Activated naive CD4-positive, alpha-beta T cell treated with anti-CD3 and anti-CD28 coated beads for 36 hours (primary cell): ENCODE measurements at regions not wholly inside any gene's neighbourhood (a gene's known extent, or its start where the extent isn't known, plus 50 kb on each side); places are given as distances from the start of the nearest gene placed in this dataset.
"Not testable (repeated sequence)": the region's sequence is repeated elsewhere in the genome, so short reads cannot be mapped to it uniquely, and the experiment has no call there.

Source experiments
- CTCF ChIA-PET: fragments of 350-600 bp; sonication (Branson Sonifier 250); formaldehyde crosslinking; loops from one replicate; lab custom pipeline; 2021; ENCODE audit warnings: antibody characterized with exemption; lab: Charles Lee
- DNase-seq: peaks from one replicate; pipeline ENCODE4 v3.0.0-alpha.2; 2020
- H3K27ac Mint-ChIP-seq: one replicate; pipeline ENCODE4 v1.8.0; 2021; ENCODE audit warnings: mild to moderate bottlenecking, mixed read lengths
- H3K27me3 Mint-ChIP-seq: one replicate; pipeline ENCODE4 v1.8.0; 2021; ENCODE audit warnings: low read depth, mixed read lengths
- H3K36me3 Mint-ChIP-seq: one replicate; pipeline ENCODE4 v1.8.0; 2021; ENCODE audit warnings: low read depth, mixed read lengths
- H3K4me1 Mint-ChIP-seq: one replicate; pipeline ENCODE4 v1.8.0; 2021; ENCODE audit warnings: low read depth, mixed read lengths
- H3K4me3 Mint-ChIP-seq: one replicate; pipeline ENCODE4 v1.8.0; 2021; ENCODE audit warnings: mild to moderate bottlenecking, moderate library complexity, mixed read lengths
- H3K9me3 Mint-ChIP-seq: one replicate; pipeline ENCODE4 v1.8.0; 2021; ENCODE audit warnings: mixed read lengths
- intact Hi-C: fragments of 100-400 bp; cut with micrococcal nuclease; formaldehyde crosslinking; loops from one replicate; pipeline ENCODE4 v1.15.1; 2023

GRCh38 chr9:115671963-115672305, 481.7 kb upstream of the PAPPA start:
- DNase-seq, result no peak
- intact Hi-C loops, result no loop called here
- Mint-ChIP-seq H3K4me1 (no peaks in the 10 kb centered on the region), H3K36me3 (no peaks in the 10 kb centered on the region), H3K9me3 (peaks cover 6% of the 10 kb centered on the region), H3K27me3 (peaks cover 3% of the 10 kb centered on the region), H3K27ac (no peak overlapping the region), H3K4me3 (no peak overlapping the region)
- CTCF ChIA-PET, result no interaction called here

GRCh38 chr9:115672477-115673316, 480.9 kb upstream of the PAPPA start:
- H3K27me3 Mint-ChIP-seq, result peaks cover 3% of the 10 kb centered on the region
- CTCF ChIA-PET, result interaction anchor here (0.6 kb wide), 1 partner anchor 60 kb away, joined by 3 read pairs; no protein-coding TSS in a partner anchor
- intact Hi-C loops, result no loop called here
- H3K4me3 Mint-ChIP-seq, result no peak overlapping the region
- no peaks in the 10 kb centered on the region for H3K4me1 Mint-ChIP-seq
- no peak overlapping the region for H3K27ac Mint-ChIP-seq
- peaks cover 10% of the 10 kb centered on the region for H3K9me3 Mint-ChIP-seq
- no peak for DNase-seq
- no peaks in the 10 kb centered on the region for H3K36me3 Mint-ChIP-seq

GRCh38 chr9:115673599-115673998, 480.0 kb upstream of the PAPPA start:
- CTCF ChIA-PET, result no interaction called here
- H3K36me3 Mint-ChIP-seq, result no peaks in the 10 kb centered on the region
- no peak overlapping the region for H3K27ac Mint-ChIP-seq
- intact Hi-C loops, result no loop called here
- peaks cover 10% of the 10 kb centered on the region for H3K9me3 Mint-ChIP-seq
- no peak for DNase-seq
- no peaks in the 10 kb centered on the region for H3K4me1 Mint-ChIP-seq
- H3K27me3 Mint-ChIP-seq, result peaks cover 3% of the 10 kb centered on the region
- no peak overlapping the region for H3K4me3 Mint-ChIP-seq

- Mint-ChIP-seq H3K4me3 (no peak overlapping the region), H3K4me1 (no peaks in the 10 kb centered on the region), H3K27me3 (peaks cover 3% of the 10 kb centered on the region), H3K36me3 (no peaks in the 10 kb centered on the region), H3K27ac (no peak overlapping the region), H3K9me3 (peaks cover 10% of the 10 kb centered on the region)
- intact Hi-C loops, result no loop called here
- CTCF ChIA-PET, result no interaction called here
- no peak for DNase-seq
Observed at GRCh38 chr9:115674091-115674490, 479.5 kb upstream of the PAPPA start.

GRCh38 chr9:115675834-115676233, 477.8 kb upstream of the PAPPA start:
- Mint-ChIP-seq H3K9me3 (peaks cover 8% of the 10 kb centered on the region), H3K4me3 (no peak overlapping the region), H3K27ac (no peak overlapping the region), H3K36me3 (no peaks in the 10 kb centered on the region), H3K27me3 (no peaks in the 10 kb centered on the region), H3K4me1 (no peaks in the 10 kb centered on the region)
- intact Hi-C loops, result no loop called here
- no peak for DNase-seq
- CTCF ChIA-PET, result no interaction called here

- no peak for DNase-seq
- H3K36me3 Mint-ChIP-seq, result no peaks in the 10 kb centered on the region
- H3K27me3 Mint-ChIP-seq, result no peaks in the 10 kb centered on the region
- no peak overlapping the region for H3K4me3 Mint-ChIP-seq
- intact Hi-C loops, result no loop called here
- H3K27ac Mint-ChIP-seq, result no peak overlapping the region
- H3K9me3 Mint-ChIP-seq, result peaks cover 10% of the 10 kb centered on the region
- CTCF ChIA-PET, result no interaction called here
- H3K4me1 Mint-ChIP-seq, result no peaks in the 10 kb centered on the region
Observed at GRCh38 chr9:115680231-115680630, 473.4 kb upstream of the PAPPA start.

- H3K27ac Mint-ChIP-seq, result no peak overlapping the region
- no peak for DNase-seq
- peaks cover 10% of the 10 kb centered on the region for H3K9me3 Mint-ChIP-seq
- CTCF ChIA-PET, result no interaction called here
- no peak overlapping the region for H3K4me3 Mint-ChIP-seq
- H3K36me3 Mint-ChIP-seq, result no peaks in the 10 kb centered on the region
- H3K27me3 Mint-ChIP-seq, result no peaks in the 10 kb centered on the region
- no peaks in the 10 kb centered on the region for H3K4me1 Mint-ChIP-seq
- intact Hi-C loops, result no loop called here
Observed at GRCh38 chr9:115681585-115681984, 472.0 kb upstream of the PAPPA start.

- H3K36me3 Mint-ChIP-seq, result no peaks in the 10 kb centered on the region
- peaks cover 3% of the 10 kb centered on the region for H3K9me3 Mint-ChIP-seq
- H3K4me3 Mint-ChIP-seq, result no peak overlapping the region
- no peak overlapping the region for H3K27ac Mint-ChIP-seq
- intact Hi-C loops, result no loop called here
- no peak for DNase-seq
- H3K27me3 Mint-ChIP-seq, result no peaks in the 10 kb centered on the region
- CTCF ChIA-PET, result no interaction called here
- H3K4me1 Mint-ChIP-seq, result no peaks in the 10 kb centered on the region
Observed at GRCh38 chr9:115686069-115686468, 467.5 kb upstream of the PAPPA start.

- Mint-ChIP-seq H3K4me3 (no peak overlapping the region), H3K36me3 (no peaks in the 10 kb centered on the region), H3K27me3 (peaks cover 1% of the 10 kb centered on the region), H3K27ac (no peak overlapping the region), H3K4me1 (no peaks in the 10 kb centered on the region), H3K9me3 (peaks cover 3% of the 10 kb centered on the region)
- CTCF ChIA-PET, result no interaction called here
- DNase-seq, result no peak
- intact Hi-C loops, result no loop called here
Observed at GRCh38 chr9:115687356-115687755, 466.2 kb upstream of the PAPPA start.

GRCh38 chr9:115689331-115689730, 464.3 kb upstream of the PAPPA start:
- no peak for DNase-seq
- Mint-ChIP-seq H3K36me3 (no peaks in the 10 kb centered on the region), H3K4me3 (no peak overlapping the region), H3K27me3 (peaks cover 1% of the 10 kb centered on the region), H3K4me1 (no peaks in the 10 kb centered on the region), H3K9me3 (peaks cover 1% of the 10 kb centered on the region), H3K27ac (no peak overlapping the region)
- CTCF ChIA-PET, result no interaction called here
- intact Hi-C loops, result no loop called here

GRCh38 chr9:115690786-115691496, 462.6 kb upstream of the PAPPA start:
- no peaks in the 10 kb centered on the region for H3K4me1 Mint-ChIP-seq
- peaks cover 5% of the 10 kb centered on the region for H3K27me3 Mint-ChIP-seq
- CTCF ChIA-PET, result no interaction called here
- no peak overlapping the region for H3K27ac Mint-ChIP-seq
- no peak overlapping the region for H3K4me3 Mint-ChIP-seq
- DNase-seq, result no peak
- H3K36me3 Mint-ChIP-seq, result no peaks in the 10 kb centered on the region
- H3K9me3 Mint-ChIP-seq, result no peaks in the 10 kb centered on the region
- intact Hi-C loops, result no loop called here

GRCh38 chr9:115691693-115692092, 461.9 kb upstream of the PAPPA start:
- H3K4me1 Mint-ChIP-seq, result no peaks in the 10 kb centered on the region
- no peak overlapping the region for H3K4me3 Mint-ChIP-seq
- CTCF ChIA-PET, result no interaction called here
- H3K27ac Mint-ChIP-seq, result no peak overlapping the region
- no peak for DNase-seq
- no peaks in the 10 kb centered on the region for H3K9me3 Mint-ChIP-seq
- no peaks in the 10 kb centered on the region for H3K36me3 Mint-ChIP-seq
- peaks cover 5% of the 10 kb centered on the region for H3K27me3 Mint-ChIP-seq
- intact Hi-C loops, result no loop called here

- H3K4me3 Mint-ChIP-seq, H3K27ac Mint-ChIP-seq, H3K36me3 Mint-ChIP-seq, CTCF ChIA-PET, H3K4me1 Mint-ChIP-seq, DNase-seq, H3K9me3 Mint-ChIP-seq, H3K27me3 Mint-ChIP-seq, intact Hi-C loops: not testable (repeated sequence)
Observed at GRCh38 chr9:115692868-115693267, 460.7 kb upstream of the PAPPA start.
